HepG2 (cell line): ENCODE measurements at regions not wholly inside any gene's neighbourhood (a gene's known extent, or its start where the extent isn't known, plus 50 kb on each side); places are given as distances from the start of the nearest gene placed in this dataset.

ENCODE experiments used
- ATAC-seq: fragments of 200-7000 bp; cut with Tn5 transposase; 3 replicates; pipeline ENCODE4 v1.9.1; 2020; ENCODE audit warnings: mild to moderate bottlenecking, moderate library complexity
- BruUV-seq: library from RNA; stranded (reverse); fragments of 400-500 nt; replicated peaks from 2 replicates; lab custom pipeline; 2021; lab: Mats Ljungman, UMichigan
- CTCF ChIA-PET: fragments of 300-600 bp; formaldehyde crosslinking; extraction: SDS; loops from one replicate; lab custom pipeline; 2021; ENCODE audit warnings: low total read pairs, inconsistent platforms, low intra/inter-chr PET ratio; lab: Yijun Ruan, JAX
- POLR2A ChIA-PET: fragments of 350-600 bp; sonication (Branson Sonifier 250); formaldehyde crosslinking; loops from one replicate; lab custom pipeline; 2020; ENCODE audit warnings: antibody characterized with exemption, inconsistent platforms; lab: Yijun Ruan, JAX
- DNase-seq: peaks from one replicate; pipeline ENCODE4 v3.0.0-alpha.2; 2015; ENCODE audit warnings: low spot score
- FAIRE-seq: peaks from 3 replicates; lab custom pipeline; 2011; peaks lifted over from hg19 to GRCh38; lab: Jason Lieb, UNC
- H2AFZ ChIP-seq: one replicate; pipeline ENCODE4 v1.6.1; 2011; ENCODE audit warnings: low read length, inconsistent platforms
- H3K27ac ChIP-seq: fragments of 300-600 bp; 3 replicates; pipeline ENCODE4 v1.8.0; 2011; ENCODE audit warnings: mixed run types, mild to moderate bottlenecking, mixed read lengths, low read length, inconsistent platforms; ENCODE audit not compliant: insufficient read depth; ENCODE audit errors: extremely low read length
- H3K27me3 ChIP-seq, 2 experiments: fragments of 200-600 bp in 1 of 2; 2 replicates in 1 of 2; 3 replicates in 1 of 2; pipeline versions ENCODE4 v1.6.0 to v1.8.0; 2011; ENCODE audit warnings: low read length in 2 of 2, mild to moderate bottlenecking in 2 of 2, moderate library complexity in 2 of 2, inconsistent platforms in 1 of 2; ENCODE audit not compliant: insufficient read depth in 2 of 2, control insufficient read depth in 1 of 2
- H3K36me3 ChIP-seq, 2 experiments: fragments of 200-600 bp in 1 of 2; replicated peaks in 1 of 2; 2 replicates in 1 of 2; 3 replicates in 1 of 2; pipeline versions ENCODE4 v1.5.1 to v1.8.0; 2011; ENCODE audit warnings: low read length in 2 of 2, inconsistent platforms in 1 of 2; ENCODE audit not compliant: insufficient read depth in 2 of 2, control insufficient read depth in 1 of 2
- H3K4me1 ChIP-seq: 2 replicates; pipeline ENCODE4 v1.5.1; 2012; ENCODE audit warnings: low read length, inconsistent platforms; ENCODE audit not compliant: insufficient read depth
- H3K4me2 ChIP-seq: 2 replicates; pipeline ENCODE4 v1.6.0; 2011; ENCODE audit warnings: low read depth, low read length, inconsistent platforms
- H3K4me3 ChIP-seq, 3 experiments: fragments of 200-600 bp in 1 of 3; sonication (generic), shearing (Covaris generic) in 1 of 3; replicated peaks in 1 of 3; 2 replicates each; pipeline ENCODE4 v1.5.1; 2011 to 2016; ENCODE audit warnings: low read length in 3 of 3, inconsistent platforms in 2 of 3, low read depth in 2 of 3, mild to moderate bottlenecking in 2 of 3, control low read depth in 1 of 3, mixed read lengths in 1 of 3; ENCODE audit not compliant: insufficient read depth in 1 of 3
- H3K79me2 ChIP-seq: one replicate; pipeline ENCODE4 v1.6.1; 2011; ENCODE audit warnings: low read length, inconsistent platforms; ENCODE audit not compliant: insufficient read depth
- H3K9ac ChIP-seq: 2 replicates; pipeline ENCODE4 v1.6.0; 2011; ENCODE audit warnings: mild to moderate bottlenecking, low read depth, low read length, inconsistent platforms; ENCODE audit not compliant: insufficient read depth
- H3K9me3 ChIP-seq: 2 replicates; pipeline ENCODE4 v1.5.1; 2012; ENCODE audit warnings: mild to moderate bottlenecking, low read length
- H4K20me1 ChIP-seq: 2 replicates; pipeline ENCODE4 v1.6.0; 2011; ENCODE audit warnings: inconsistent platforms, mild to moderate bottlenecking, low read length, moderate library complexity; ENCODE audit not compliant: insufficient read depth
- MAFF ChIP-seq: IDR thresholded peaks from 2 replicates; pipeline ENCODE4 v1.6.1; 2011; ENCODE audit warnings: low read depth, low read length, improper control_type of control experiment
- RELA ChIP-seq: sonication (generic); formaldehyde crosslinking; IDR thresholded peaks from 2 replicates; pipeline ENCODE4 v1.4.0; 2020; ENCODE audit warnings: missing genetic modification reagents
- WGBS: methylation state at CpG from one replicate; pipeline ENCODE4 v1.1.6; 2017; ENCODE audit warnings: low lambda C conversion rate; 5-methylcytosine and 5-hydroxymethylcytosine counted together
- in situ Hi-C: cut with HindIII; loops from 2 replicates; pipeline ENCODE4 v1.10.0; 2017; ENCODE audit warnings: low pct_unique_long_range_greater_than_20kb; ENCODE audit not compliant: extremely low pct_ligation_motif_present
- intact Hi-C: fragments of 100-400 bp; cut with micrococcal nuclease; formaldehyde crosslinking; loops from one replicate; pipeline ENCODE4 v1.10.0; 2022; ENCODE audit not compliant: unreplicated experiment
- TF ChIP-seq, protein P1 (sequence below): fragments of 450-650 bp; IDR thresholded peaks from 2 replicates; pipeline ENCODE4 v1.6.1; 2016
- TF ChIP-seq, protein P2 (sequence below): sonication (generic); formaldehyde crosslinking; IDR thresholded peaks from 2 replicates; pipeline ENCODE4 v1.4.0; 2020; ENCODE audit warnings: missing genetic modification reagents, borderline replicate concordance

DNA sequence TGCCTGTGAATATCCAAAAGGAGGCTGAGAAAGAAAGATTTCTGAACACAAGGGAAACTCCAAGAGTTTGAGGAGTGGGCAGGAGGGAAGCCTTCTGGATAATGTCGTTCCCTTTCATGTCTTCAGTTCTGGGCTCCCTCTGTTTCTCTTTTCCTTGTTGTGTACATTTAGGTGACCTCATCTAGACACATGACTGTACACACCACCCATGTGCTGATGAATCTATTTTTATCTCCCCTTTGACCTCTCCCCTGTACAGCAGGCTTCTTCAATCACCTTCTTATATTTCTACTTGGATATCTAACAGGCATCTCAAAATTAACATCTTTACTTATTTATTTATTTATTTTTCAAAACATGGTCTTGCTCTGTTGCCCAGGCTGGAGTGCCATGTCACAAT, 363.1 kb downstream of the GATA3 start:
- no peak overlapping the region for H3K4me2 ChIP-seq
- ATAC-seq = no peak
- in situ Hi-C loops (no loop called here), intact Hi-C loops (no loop called here)
- WGBS = 20% methylated on average over 1 of the region's 1 CpG
- no TSS peak for BruUV-seq
- no peaks in the 10 kb centered on the region for H3K27me3 ChIP-seq
- H3K79me2 ChIP-seq = no peaks in the 10 kb centered on the region
- H3K9ac ChIP-seq = no peak overlapping the region
- no peak overlapping the region for H3K27ac ChIP-seq
- TF ChIP-seq, protein P1, sequence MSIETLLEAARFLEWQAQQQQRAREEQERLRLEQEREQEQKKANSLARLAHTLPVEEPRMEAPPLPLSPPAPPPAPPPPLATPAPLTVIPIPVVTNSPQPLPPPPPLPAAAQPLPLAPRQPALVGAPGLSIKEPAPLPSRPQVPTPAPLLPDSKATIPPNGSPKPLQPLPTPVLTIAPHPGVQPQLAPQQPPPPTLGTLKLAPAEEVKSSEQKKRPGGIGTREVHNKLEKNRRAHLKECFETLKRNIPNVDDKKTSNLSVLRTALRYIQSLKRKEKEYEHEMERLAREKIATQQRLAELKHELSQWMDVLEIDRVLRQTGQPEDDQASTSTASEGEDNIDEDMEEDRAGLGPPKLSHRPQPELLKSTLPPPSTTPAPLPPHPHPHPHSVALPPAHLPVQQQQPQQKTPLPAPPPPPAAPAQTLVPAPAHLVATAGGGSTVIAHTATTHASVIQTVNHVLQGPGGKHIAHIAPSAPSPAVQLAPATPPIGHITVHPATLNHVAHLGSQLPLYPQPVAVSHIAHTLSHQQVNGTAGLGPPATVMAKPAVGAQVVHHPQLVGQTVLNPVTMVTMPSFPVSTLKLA = peak; percentile 40
- TF ChIP-seq, protein P2, sequence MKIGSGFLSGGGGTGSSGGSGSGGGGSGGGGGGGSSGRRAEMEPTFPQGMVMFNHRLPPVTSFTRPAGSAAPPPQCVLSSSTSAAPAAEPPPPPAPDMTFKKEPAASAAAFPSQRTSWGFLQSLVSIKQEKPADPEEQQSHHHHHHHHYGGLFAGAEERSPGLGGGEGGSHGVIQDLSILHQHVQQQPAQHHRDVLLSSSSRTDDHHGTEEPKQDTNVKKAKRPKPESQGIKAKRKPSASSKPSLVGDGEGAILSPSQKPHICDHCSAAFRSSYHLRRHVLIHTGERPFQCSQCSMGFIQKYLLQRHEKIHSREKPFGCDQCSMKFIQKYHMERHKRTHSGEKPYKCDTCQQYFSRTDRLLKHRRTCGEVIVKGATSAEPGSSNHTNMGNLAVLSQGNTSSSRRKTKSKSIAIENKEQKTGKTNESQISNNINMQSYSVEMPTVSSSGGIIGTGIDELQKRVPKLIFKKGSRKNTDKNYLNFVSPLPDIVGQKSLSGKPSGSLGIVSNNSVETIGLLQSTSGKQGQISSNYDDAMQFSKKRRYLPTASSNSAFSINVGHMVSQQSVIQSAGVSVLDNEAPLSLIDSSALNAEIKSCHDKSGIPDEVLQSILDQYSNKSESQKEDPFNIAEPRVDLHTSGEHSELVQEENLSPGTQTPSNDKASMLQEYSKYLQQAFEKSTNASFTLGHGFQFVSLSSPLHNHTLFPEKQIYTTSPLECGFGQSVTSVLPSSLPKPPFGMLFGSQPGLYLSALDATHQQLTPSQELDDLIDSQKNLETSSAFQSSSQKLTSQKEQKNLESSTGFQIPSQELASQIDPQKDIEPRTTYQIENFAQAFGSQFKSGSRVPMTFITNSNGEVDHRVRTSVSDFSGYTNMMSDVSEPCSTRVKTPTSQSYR = no peak
- no peak for DNase-seq
- no peaks in the 10 kb centered on the region for H3K36me3 ChIP-seq
- ChIA-PET POLR2A (no interaction called here), CTCF (no interaction called here)
- H2AFZ ChIP-seq = no peak overlapping the region
- H3K4me3 ChIP-seq = no peak overlapping the region
- FAIRE-seq = no peak
- no peaks in the 10 kb centered on the region for H4K20me1 ChIP-seq
- H3K9me3 ChIP-seq = no peaks in the 10 kb centered on the region
- H3K4me1 ChIP-seq = no peaks in the 10 kb centered on the region

DNA sequence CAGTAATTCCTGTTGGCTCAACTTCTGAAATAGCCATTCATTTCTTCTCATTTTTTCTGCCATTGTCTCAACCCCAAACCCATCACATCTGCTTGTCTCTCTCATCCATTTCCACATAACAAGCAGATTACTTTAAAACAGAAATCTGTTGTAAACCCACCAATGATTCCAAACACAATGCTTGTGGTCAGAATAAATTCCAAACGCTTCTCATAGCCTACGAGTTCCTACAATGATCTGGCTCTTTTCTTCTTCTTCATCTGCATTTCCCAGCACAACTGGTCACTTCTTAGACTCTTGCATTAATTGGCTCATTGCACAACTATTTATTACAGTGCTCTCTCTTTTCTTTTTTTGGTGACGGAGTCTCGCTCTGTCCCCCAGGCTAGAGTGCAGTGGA, 364.1 kb downstream of the GATA3 start:
- 52% methylated on average over 4 of the region's 4 CpGs for WGBS
- H3K36me3 ChIP-seq = no peaks in the 10 kb centered on the region
- H3K27ac ChIP-seq = no peak overlapping the region
- H3K4me2 ChIP-seq = no peak overlapping the region
- no peaks in the 10 kb centered on the region for H4K20me1 ChIP-seq
- no peaks in the 10 kb centered on the region for H3K79me2 ChIP-seq
- 0 out of 2 replicates have a peak, but pooled peaks have one; percentile 13 for TF ChIP-seq MAFF
- TF ChIP-seq RELA = no peak
- CTCF ChIA-PET = no interaction called here
- H3K9ac ChIP-seq = no peak overlapping the region
- POLR2A ChIA-PET = no interaction called here
- no peak overlapping the region for H2AFZ ChIP-seq
- no peaks in the 10 kb centered on the region for H3K27me3 ChIP-seq
- no peaks in the 10 kb centered on the region for H3K4me1 ChIP-seq
- in situ Hi-C loops = no loop called here
- no peak for DNase-seq
- ATAC-seq = no peak
- intact Hi-C loops = no loop called here
- H3K9me3 ChIP-seq = no peaks in the 10 kb centered on the region
- BruUV-seq = no TSS peak
- FAIRE-seq = no peak
- H3K4me3 ChIP-seq = no peak overlapping the region
